Aorta (tissue), 5 donors: ENCODE measurements at regions not wholly inside any gene's neighbourhood (a gene's known extent, or its start where the extent isn't known, plus 50 kb on each side); places are given as distances from the start of the nearest gene placed in this dataset.

Source experiments
- ATAC-seq: fragments of 200-7000 bp; cut with Tn5 transposase; one replicate; pipeline ENCODE4 v1.9.1; 2022; ENCODE audit warnings: moderate library complexity; ENCODE audit not compliant: low FRiP score
- DNase-seq, 2 donors: peaks; one replicate each; pipeline ENCODE4 v3.0.0-alpha.2; 2020
- H3K27ac ChIP-seq, 2 donors: one replicate each; pipeline ENCODE4 v1.5.1; 2013; ENCODE audit warnings: low read length in 2 of 2, mild to moderate bottlenecking in 2 of 2, moderate library complexity in 2 of 2, control low read depth in 1 of 2, inconsistent platforms in 1 of 2, low read depth in 1 of 2
- H3K27me3 ChIP-seq, 2 donors: one replicate each; pipeline ENCODE4 v1.6.1; 2013; ENCODE audit warnings: control low read depth in 1 of 2, low read length in 1 of 2, mild to moderate bottlenecking in 1 of 2, moderate library complexity in 1 of 2; ENCODE audit not compliant: insufficient read depth in 2 of 2, control insufficient read depth in 1 of 2
- H3K36me3 ChIP-seq, 2 donors: one replicate each; pipeline ENCODE4 v1.6.1; 2013; ENCODE audit warnings: control low read depth in 1 of 2, low read length in 1 of 2, mild to moderate bottlenecking in 1 of 2; ENCODE audit not compliant: insufficient read depth in 2 of 2, control insufficient read depth in 1 of 2
- H3K4me1 ChIP-seq, 2 donors: one replicate each; pipeline ENCODE4 v1.6.1; 2013; ENCODE audit warnings: low read length in 2 of 2, control low read depth in 1 of 2, mild to moderate bottlenecking in 1 of 2, moderate library complexity in 1 of 2; ENCODE audit not compliant: insufficient read depth in 2 of 2, control insufficient read depth in 1 of 2
- H3K4me3 ChIP-seq, 2 donors: one replicate each; pipeline ENCODE4 v1.5.1; 2013; ENCODE audit warnings: low read length in 2 of 2, control low read depth in 1 of 2, mild to moderate bottlenecking in 1 of 2
- H3K9me3 ChIP-seq: one replicate; pipeline ENCODE4 v1.6.1; 2013; ENCODE audit warnings: mild to moderate bottlenecking, low read length; ENCODE audit not compliant: control insufficient read depth
- WGBS, 2 donors: extraction: QIAGEN DNeasy Blood & Tissue Kit; methylation state at CpG; one replicate each; pipeline ENCODE4 v1.1.7; 2013; 5-methylcytosine and 5-hydroxymethylcytosine counted together
- intact Hi-C, 2 donors: fragments of 100-400 bp; cut with DNase I; formaldehyde crosslinking; loops; one replicate each; pipeline versions ENCODE4 v1.14.2 to v1.15.0; 2022
- donor health status: healthy with polysubstance abuse.
- donor health status: Bipolar disorder and iron deficiency.
- donor health status: DM: no; HTN: no; CAD: no.
- donor health status: DM: no; HTN: no; CAD: no.
- donor health status: DM: yes; HTN: yes; CAD: no.

GRCh38 chr15:39313467-39313866, 267.4 kb upstream of the THBS1 start:
- H3K9me3 ChIP-seq = no peaks in the 10 kb centered on the region

GRCh38 chr15:39313881-39314280, 267.0 kb upstream of the THBS1 start:
- intact Hi-C loops = no loop called here
- no peaks in the 10 kb centered on the region for H3K27me3 ChIP-seq
- ATAC-seq = no peak
- no peaks in the 10 kb centered on the region for H3K36me3 ChIP-seq
- H3K4me1 ChIP-seq = no peaks in the 10 kb centered on the region
- no peak overlapping the region for H3K4me3 ChIP-seq
- DNase-seq = no peak
- no peak overlapping the region for H3K27ac ChIP-seq
- 90% methylated on average over 1 of the region's 1 CpG for WGBS, 2 donors
- no peaks in the 10 kb centered on the region for H3K9me3 ChIP-seq

More at GRCh38 chr15:39313467-39313866, 267.4 kb upstream of the THBS1 start:
- H3K4me1 ChIP-seq = no peaks in the 10 kb centered on the region
- DNase-seq (no peak), ATAC-seq (no peak)
- intact Hi-C loops = no loop called here
- no peaks in the 10 kb centered on the region for H3K36me3 ChIP-seq
- 87 to 89% methylated on average over 3 of the region's 3 CpGs for WGBS, 2 donors
- no peak overlapping the region for H3K27ac ChIP-seq
- H3K27me3 ChIP-seq = no peaks in the 10 kb centered on the region
- H3K4me3 ChIP-seq = no peak overlapping the region

- Histone ChIP-seq H3K27me3 (no peaks in the 10 kb centered on the region), H3K9me3 (no peaks in the 10 kb centered on the region), H3K4me1 (no peaks in the 10 kb centered on the region), H3K27ac (no peak overlapping the region), H3K36me3 (no peaks in the 10 kb centered on the region), H3K4me3 (no peak overlapping the region)
- WGBS, 2 donors = 64% methylated on average over 1 of the region's 1 CpG
- DNase-seq = no peak
- ATAC-seq = no peak
- intact Hi-C loops = no loop called here
Measured at GRCh38 chr15:39315206-39315850, 265.6 kb upstream of the THBS1 start.

GRCh38 chr15:39317225-39317624, 263.7 kb upstream of the THBS1 start:
- no peak for ATAC-seq
- H3K9me3 ChIP-seq = no peaks in the 10 kb centered on the region
- H3K27ac ChIP-seq = no peak overlapping the region
- no peaks in the 10 kb centered on the region for H3K36me3 ChIP-seq
- no peaks in the 10 kb centered on the region for H3K27me3 ChIP-seq
- WGBS, 2 donors = 77 to 82% methylated on average over 1 of the region's 1 CpG
- H3K4me1 ChIP-seq = no peaks in the 10 kb centered on the region
- intact Hi-C loops = no loop called here
- no peak overlapping the region for H3K4me3 ChIP-seq
- DNase-seq = no peak

- intact Hi-C loops = no loop called here
- H3K9me3 ChIP-seq = no peaks in the 10 kb centered on the region
- no peak overlapping the region for H3K4me3 ChIP-seq
- H3K4me1 ChIP-seq = no peaks in the 10 kb centered on the region
- WGBS, 2 donors = 62 to 69% methylated on average over 2 of the region's 2 CpGs
- H3K27me3 ChIP-seq = no peaks in the 10 kb centered on the region
- no peaks in the 10 kb centered on the region for H3K36me3 ChIP-seq
- H3K27ac ChIP-seq = no peak overlapping the region
- ATAC-seq = no peak
- no peak for DNase-seq
Measured at GRCh38 chr15:39318231-39318630, 262.6 kb upstream of the THBS1 start.

GRCh38 chr15:39320355-39320754, 260.5 kb upstream of the THBS1 start:
- Histone ChIP-seq H3K27ac (no peak overlapping the region), H3K9me3 (no peaks in the 10 kb centered on the region), H3K4me3 (no peak overlapping the region), H3K27me3 (peaks cover 0 to 1% of the 10 kb centered on the region in 2 donors), H3K36me3 (no peaks in the 10 kb centered on the region), H3K4me1 (no peaks in the 10 kb centered on the region)
- intact Hi-C loops = no loop called here
- DNase-seq (no peak), ATAC-seq (no peak)

GRCh38 chr15:39320886-39321285, 260.0 kb upstream of the THBS1 start:
- H3K4me3 ChIP-seq = no peak overlapping the region
- intact Hi-C loops = no loop called here
- 95 to 98% methylated on average over 1 of the region's 1 CpG for whole genome bisulfite sequencing, 2 donors
- no peak overlapping the region for H3K27ac ChIP-seq
- no peaks in the 10 kb centered on the region for H3K4me1 ChIP-seq
- no peaks in the 10 kb centered on the region for H3K9me3 ChIP-seq
- peaks cover 0 to 1% of the 10 kb centered on the region in 2 donors for H3K27me3 ChIP-seq
- no peaks in the 10 kb centered on the region for H3K36me3 ChIP-seq
- no peak for ATAC-seq
- no peak for DNase-seq

- ATAC-seq (no peak), DNase-seq (no peak)
- no peak overlapping the region for H3K4me3 ChIP-seq
- H3K27me3 ChIP-seq = peaks cover 0 to 1% of the 10 kb centered on the region in 2 donors
- WGBS, 2 donors = 19 to 26% methylated on average over 2 of the region's 2 CpGs
- no peaks in the 10 kb centered on the region for H3K4me1 ChIP-seq
- intact Hi-C loops = no loop called here
- H3K27ac ChIP-seq = no peak overlapping the region
- H3K36me3 ChIP-seq = no peaks in the 10 kb centered on the region
- H3K9me3 ChIP-seq = no peaks in the 10 kb centered on the region
Measured at GRCh38 chr15:39321977-39322376, 258.9 kb upstream of the THBS1 start.

GRCh38 chr15:39323157-39323556, 257.7 kb upstream of the THBS1 start:
- Histone ChIP-seq H3K4me1 (no peaks in the 10 kb centered on the region), H3K9me3 (no peaks in the 10 kb centered on the region), H3K27ac (no peak overlapping the region), H3K36me3 (no peaks in the 10 kb centered on the region), H3K27me3 (peaks cover 0 to 1% of the 10 kb centered on the region in 2 donors), H3K4me3 (no peak overlapping the region)
- DNase-seq (no peak), ATAC-seq (no peak)
- intact Hi-C loops = no loop called here
